Pons (tissue), 1 donor: ENCODE measurements at regions not wholly inside any gene's neighbourhood (a gene's known extent, or its start where the extent isn't known, plus 50 kb on each side); places are given as distances from the start of the nearest gene placed in this dataset.

ENCODE experiments used
- DNase-seq: peaks from one replicate; pipeline ENCODE4 v3.0.0-alpha.2; 2016; ENCODE audit warnings: low spot score

GRCh38 chr9:11722957-11723356 is 970.2 kb upstream of the TYRP1 start:
- DNase-seq = no peak

- DNase-seq = no peak
Observed at GRCh38 chr9:11726659-11727058, 966.5 kb upstream of the TYRP1 start.

- no peak for DNase-seq
Observed at GRCh38 chr9:11735391-11735790, 957.8 kb upstream of the TYRP1 start.

DNA sequence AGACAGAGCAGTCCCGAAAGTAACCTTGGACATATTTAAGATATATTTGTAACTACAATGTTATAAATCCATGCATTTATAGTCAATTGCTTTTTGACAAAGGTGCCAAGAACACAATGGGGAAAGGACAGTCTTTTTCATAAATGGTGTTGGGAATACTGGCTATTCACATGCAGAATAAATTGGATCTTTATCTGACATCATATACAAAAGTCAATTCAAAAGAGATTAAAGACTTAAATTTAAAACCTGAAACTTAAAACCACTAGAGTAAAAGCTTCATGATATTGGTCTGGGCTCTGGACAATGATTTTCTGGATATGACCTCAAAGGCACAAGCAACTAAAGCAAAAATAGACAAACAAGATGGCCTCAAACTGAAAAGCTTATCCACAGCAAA is 950.7 kb upstream of the TYRP1 start:
- DNase-seq = no peak

DNA sequence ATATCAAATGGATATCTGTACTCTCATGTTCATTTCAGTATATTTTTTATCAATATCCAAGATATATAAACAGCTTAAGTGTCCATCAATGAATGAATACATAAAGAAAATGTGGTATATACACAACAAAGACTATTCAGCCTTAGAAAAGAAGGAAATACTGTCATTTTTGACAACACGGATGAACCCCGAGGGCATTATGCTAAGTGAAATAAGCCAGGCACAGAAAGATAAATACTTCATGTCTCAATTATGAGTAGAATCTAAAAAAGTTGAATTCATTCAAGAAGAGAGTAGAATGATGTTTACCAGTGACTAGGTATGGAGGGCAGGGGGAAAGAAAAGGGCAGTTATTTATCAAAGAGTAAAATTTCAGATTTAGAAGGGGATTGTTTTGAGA is 949.8 kb upstream of the TYRP1 start:
- no peak for DNase-seq

DNA sequence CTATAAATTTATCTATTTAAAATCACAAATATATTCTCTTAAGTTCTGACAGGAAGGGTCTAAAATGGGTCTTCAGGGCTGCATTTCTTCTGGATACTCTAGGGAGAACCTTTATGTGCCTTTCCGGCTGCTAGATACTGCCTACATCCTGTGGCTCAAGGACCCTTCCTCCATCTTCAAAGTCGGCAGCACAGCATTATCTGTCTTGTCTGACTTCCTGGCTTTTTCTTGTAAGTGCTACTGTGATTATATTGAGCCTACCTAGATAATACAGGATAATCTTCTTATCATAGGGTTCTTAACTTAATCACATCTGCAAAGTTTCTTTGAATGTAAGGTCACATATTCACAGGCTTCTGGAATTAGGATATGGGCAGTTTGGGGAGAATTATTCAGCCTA is 943.8 kb upstream of the TYRP1 start:
- DNase-seq = no peak

DNA sequence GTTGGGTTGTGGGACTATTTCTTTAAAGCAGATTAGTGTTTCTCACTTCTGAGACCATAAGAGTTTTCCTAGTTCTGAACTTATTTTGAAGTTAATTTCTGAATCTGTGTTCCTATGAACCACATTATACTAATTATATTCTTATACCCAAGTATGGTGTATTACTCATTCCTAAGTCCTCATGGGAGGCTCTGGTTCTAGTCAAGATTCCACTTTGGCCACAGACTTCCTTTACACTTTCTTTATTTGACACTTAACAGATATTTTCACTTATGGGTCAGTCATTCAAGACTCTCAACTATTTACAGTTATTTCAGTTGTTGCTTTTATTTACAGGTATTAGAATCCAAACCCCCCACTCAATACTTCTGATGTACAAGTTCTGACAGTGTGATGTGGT is 937.2 kb upstream of the TYRP1 start:
- no peak for DNase-seq

DNA sequence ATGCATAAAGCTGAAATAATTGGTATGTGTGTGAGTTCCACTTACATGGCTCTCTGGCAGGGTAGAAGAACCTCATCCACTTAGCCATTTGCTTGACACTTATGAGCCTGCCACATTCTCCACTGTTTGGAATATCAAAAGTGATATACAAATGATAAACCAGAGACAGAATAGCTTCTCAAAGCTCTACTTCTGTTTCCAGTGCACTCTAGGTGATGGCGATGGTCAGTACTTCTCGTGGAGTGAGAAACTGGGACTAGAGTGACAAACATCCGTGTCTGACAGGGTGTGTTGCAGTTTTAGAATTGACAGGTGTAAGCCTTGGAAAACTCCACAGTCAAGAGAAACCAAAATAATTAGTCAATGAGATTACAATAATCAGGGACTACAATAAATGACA is 935.8 kb upstream of the TYRP1 start:
- no peak for DNase-seq

- no peak for DNase-seq
Observed at GRCh38 chr9:11758016-11758415, 935.2 kb upstream of the TYRP1 start.

DNA sequence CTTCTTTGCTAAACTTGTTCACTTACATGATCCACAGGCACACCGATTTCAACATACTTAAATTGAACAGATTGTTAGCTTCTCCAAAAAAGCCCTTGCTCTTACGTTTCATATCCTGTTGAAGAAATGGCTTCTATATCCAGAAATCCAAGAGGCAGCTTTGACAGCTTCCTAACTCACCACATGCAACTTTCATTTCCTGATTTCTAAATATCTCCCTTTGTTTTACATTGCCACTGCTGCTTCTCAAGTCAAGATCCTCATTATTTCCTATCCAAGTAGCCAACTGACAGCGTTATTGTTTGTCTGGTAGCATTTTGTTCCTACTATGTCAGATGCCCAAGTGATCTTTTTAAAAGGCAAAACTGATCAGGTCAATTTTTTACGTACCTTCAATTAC is 913.2 kb upstream of the TYRP1 start:
- peak; percentile 45 for DNase-seq

DNA sequence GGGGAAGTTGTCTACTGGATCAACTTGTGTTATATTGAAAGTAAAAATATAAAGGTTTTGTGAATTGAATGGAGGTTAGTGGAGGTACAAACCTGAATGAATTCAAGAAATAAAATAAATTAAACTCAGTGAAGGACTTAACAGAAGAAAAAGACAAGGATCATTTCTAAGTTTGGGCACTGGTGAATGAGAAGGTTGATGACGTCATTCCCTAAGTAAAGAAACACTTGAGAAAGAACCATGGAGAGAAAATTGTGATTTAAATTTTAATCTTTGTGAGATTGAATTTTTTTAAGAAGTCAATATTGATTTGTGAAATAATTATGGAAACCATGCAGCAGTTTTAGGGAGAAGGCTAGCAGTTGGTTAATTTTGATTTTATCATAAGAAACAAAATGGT is 900.3 kb upstream of the TYRP1 start:
- no peak for DNase-seq

DNA sequence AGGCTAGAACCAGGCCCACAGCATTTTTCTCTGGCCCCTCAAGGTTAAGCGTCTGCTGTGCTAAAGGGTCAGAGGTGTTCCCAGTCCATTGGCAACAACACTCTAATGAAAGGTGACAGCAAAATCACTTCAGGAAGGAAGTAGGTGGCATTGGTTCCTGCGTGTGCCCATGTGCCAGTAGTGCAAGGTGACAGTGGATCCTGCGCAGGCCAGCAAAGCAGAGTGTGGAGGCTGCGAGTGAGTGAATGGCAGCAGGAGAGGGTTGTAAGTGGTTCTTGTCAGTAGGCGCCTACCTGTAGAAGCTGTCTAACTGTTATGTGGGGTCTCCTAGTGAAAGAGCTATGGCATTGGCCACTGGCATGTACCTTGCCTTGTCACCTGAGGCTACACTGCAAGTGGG is 898.2 kb upstream of the TYRP1 start:
- no peak for DNase-seq

GRCh38 chr9:11805969-11806368 is 887.2 kb upstream of the TYRP1 start:
- no peak for DNase-seq

DNA sequence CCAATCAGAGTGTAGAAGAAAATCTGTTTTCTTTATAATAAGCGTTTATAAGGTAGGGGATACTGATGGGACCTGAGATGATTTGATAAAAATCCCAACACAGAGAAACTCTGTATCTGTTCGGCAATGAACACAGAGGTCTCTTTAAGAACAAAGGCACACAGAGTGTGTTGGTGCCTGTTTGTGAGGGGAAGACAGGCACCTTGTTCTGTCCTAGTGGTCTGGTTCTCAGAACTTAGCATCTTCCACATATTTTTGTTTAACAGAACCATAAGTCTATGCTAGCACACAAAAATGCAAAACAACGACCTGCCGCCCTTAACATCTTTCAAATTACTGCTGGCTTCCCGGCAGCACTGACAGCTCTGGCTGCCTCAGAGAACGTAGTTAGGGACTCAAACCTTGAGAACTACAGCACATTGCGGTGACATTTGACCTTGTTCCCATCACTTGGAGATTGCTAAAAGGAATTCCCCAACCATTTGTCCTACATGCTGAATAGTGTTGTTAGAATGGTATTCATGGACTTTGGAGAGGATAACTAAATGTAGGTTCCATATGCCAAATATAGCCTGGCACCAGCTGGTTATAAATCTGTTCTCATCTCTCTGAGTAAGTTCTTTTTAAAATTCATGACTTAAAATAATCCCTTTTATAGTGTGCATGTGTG is 871.7 kb upstream of the TYRP1 start:
- peak; percentile 5 for DNase-seq

DNA sequence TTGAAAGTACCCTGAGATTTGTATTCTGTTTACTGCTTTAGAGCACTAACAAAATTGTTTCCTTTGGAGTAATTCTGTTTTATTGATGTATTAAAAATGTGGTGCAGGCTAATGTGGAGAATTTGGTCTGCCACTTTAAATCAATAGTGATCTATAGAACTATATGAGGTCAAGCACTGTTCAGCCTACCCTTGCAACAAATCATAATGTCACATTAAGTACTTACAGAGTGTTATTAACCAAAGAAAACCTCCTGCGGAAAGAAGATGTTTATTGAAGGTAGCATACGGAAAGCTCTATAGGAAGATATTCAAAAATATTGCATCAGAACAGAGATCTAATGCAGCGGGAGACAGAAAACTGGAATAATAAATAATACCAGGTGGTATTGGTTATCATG is 865.0 kb upstream of the TYRP1 start:
- no peak for DNase-seq

GRCh38 chr9:11833056-11833455 is 860.1 kb upstream of the TYRP1 start:
- no peak for DNase-seq

DNA sequence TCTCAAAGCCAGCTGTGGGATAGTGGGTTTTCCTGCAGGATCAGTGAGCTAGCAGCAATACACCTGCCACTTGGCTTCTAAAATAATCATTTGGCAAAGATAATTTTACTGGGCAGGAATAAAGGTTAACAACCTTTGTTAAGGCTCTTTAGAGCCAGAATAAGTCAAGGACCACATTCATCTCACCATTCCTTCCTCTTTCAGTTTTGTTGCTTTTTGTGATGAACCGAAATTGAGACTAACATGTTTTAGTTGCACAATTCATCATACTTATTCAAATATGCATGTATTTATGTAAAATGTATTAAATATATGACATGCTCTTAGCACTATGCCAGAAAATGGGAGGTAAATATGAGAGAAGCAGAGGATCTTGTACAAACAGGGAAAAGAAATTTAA is 824.4 kb upstream of the TYRP1 start:
- DNase-seq = no peak

- no peak for DNase-seq
Observed at GRCh38 chr9:11871852-11872251, 821.3 kb upstream of the TYRP1 start.

GRCh38 chr9:11872471-11872870 is 820.7 kb upstream of the TYRP1 start:
- DNase-seq = no peak

- DNase-seq = no peak
Observed at GRCh38 chr9:11874414-11874813, 818.8 kb upstream of the TYRP1 start.

GRCh38 chr9:11892401-11892800 is 800.8 kb upstream of the TYRP1 start:
- no peak for DNase-seq

GRCh38 chr9:11893331-11893730 is 799.9 kb upstream of the TYRP1 start:
- DNase-seq = no peak

GRCh38 chr9:11894136-11894535 is 799.0 kb upstream of the TYRP1 start:
- no peak for DNase-seq

DNA sequence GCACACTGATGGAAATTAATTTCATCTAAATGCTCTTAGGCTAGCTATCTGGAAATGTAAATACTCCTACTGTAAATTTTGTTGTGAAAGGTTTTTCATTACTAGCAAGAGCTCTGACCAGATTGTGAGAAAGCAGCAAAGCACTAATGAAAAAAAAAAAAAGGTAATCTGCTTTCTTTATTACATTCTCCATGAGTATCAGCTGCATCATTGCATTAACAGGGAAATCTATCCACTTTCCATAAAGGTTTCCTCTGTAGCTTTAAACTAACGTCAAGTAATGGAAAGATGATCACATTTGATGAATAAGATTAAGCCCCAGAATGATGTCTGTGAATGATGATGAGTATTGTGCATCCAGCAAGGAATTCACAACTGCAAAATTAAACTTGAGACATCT is 790.6 kb upstream of the TYRP1 start:
- no peak for DNase-seq

- DNase-seq = no peak
Observed at GRCh38 chr9:11915699-11916098, 777.5 kb upstream of the TYRP1 start.
